ENCODE measurements at regions not wholly inside any gene's neighbourhood (a gene's known extent, or its start where the extent isn't known, plus 50 kb on each side); places are given as distances from the start of the nearest gene placed in this dataset.

- Mint-ChIP-seq H3K27ac (no peak overlapping the region), H3K9me3 (peaks cover 9% of the 10 kb centered on the region), H3K4me3 (no peak overlapping the region), H3K27me3 (ENCODE audit: insufficient read depth) (peaks cover 2% of the 10 kb centered on the region), H3K4me1 (peaks cover 8% of the 10 kb centered on the region), H3K36me3 (ENCODE audit: low read depth) (no peaks in the 10 kb centered on the region)
- H3K9me3 ChIP-seq (ENCODE audit: control insufficient read depth, low read length), result peaks cover 14% of the 10 kb centered on the region
- H3K27ac ChIP-seq (ENCODE audit: low read depth, low read length), result peak overlapping the region; percentile 25
- H3K9ac ChIP-seq (ENCODE audit: extremely low read depth, low read length, poor library complexity, severe bottlenecking), result no peak overlapping the region
- no peaks in the 10 kb centered on the region for H3K4me1 ChIP-seq (ENCODE audit: control insufficient read depth, insufficient read depth, low read length)
- 83 to 92% methylated on average over 5 to 12 of the region's 12 CpGs for WGBS, 2 experiments (ENCODE audit: insufficient coverage in 1 of 2, insufficient read length in 1 of 2)
- no peaks in the 10 kb centered on the region for H3K27me3 ChIP-seq (ENCODE audit: control insufficient read depth, insufficient read depth, low read length, poor library complexity, severe bottlenecking)
- DNase-seq, result no peak
- no peak for TF ChIP-seq CTCF (conservative IDR thresholded peaks at IDR 0.05)
- no peak overlapping the region for H3K4me3 ChIP-seq (ENCODE audit: low read length)
- no peaks in the 10 kb centered on the region for H3K36me3 ChIP-seq (ENCODE audit: control insufficient read depth, insufficient read depth, low read length)
Measured at GRCh38 chr1:29856340-29857114, 620.2 kb downstream of the PTPRU start.

GRCh38 chr1:29855561-29856160, 619.3 kb downstream of the PTPRU start:
- Mint-ChIP-seq H3K27ac (no peak overlapping the region), H3K9me3 (peaks cover under 1% of the 10 kb centered on the region), H3K27me3 (ENCODE audit: insufficient read depth) (peaks cover 3% of the 10 kb centered on the region), H3K4me1 (peaks cover 8% of the 10 kb centered on the region), H3K4me3 (no peak overlapping the region), H3K36me3 (ENCODE audit: low read depth) (no peaks in the 10 kb centered on the region)
- H3K9me3 ChIP-seq (ENCODE audit: control insufficient read depth, low read length), result peaks cover 6% of the 10 kb centered on the region
- no peak for DNase-seq
- H3K27ac ChIP-seq (ENCODE audit: low read depth, low read length), result peak overlapping the region; percentile 59
- H3K4me1 ChIP-seq (ENCODE audit: control insufficient read depth, insufficient read depth, low read length), result no peaks in the 10 kb centered on the region
- 93% methylated on average over 10 of the region's 10 CpGs for WGBS, 2 experiments (ENCODE audit: insufficient coverage in 1 of 2, insufficient read length in 1 of 2)
- no peaks in the 10 kb centered on the region for H3K27me3 ChIP-seq (ENCODE audit: control insufficient read depth, insufficient read depth, low read length, poor library complexity, severe bottlenecking)
- TF ChIP-seq CTCF (conservative IDR thresholded peaks at IDR 0.05), result no peak
- H3K36me3 ChIP-seq (ENCODE audit: control insufficient read depth, insufficient read depth, low read length), result no peaks in the 10 kb centered on the region
- H3K4me3 ChIP-seq (ENCODE audit: low read length), result no peak overlapping the region
- H3K9ac ChIP-seq (ENCODE audit: extremely low read depth, low read length, poor library complexity, severe bottlenecking), result no peak overlapping the region

GRCh38 chr1:29854700-29855276, 618.5 kb downstream of the PTPRU start:
- Mint-ChIP-seq H3K27ac (no peak overlapping the region), H3K36me3 (ENCODE audit: low read depth) (no peaks in the 10 kb centered on the region), H3K9me3 (no peaks in the 10 kb centered on the region), H3K4me1 (peaks cover 8% of the 10 kb centered on the region), H3K4me3 (no peak overlapping the region), H3K27me3 (ENCODE audit: insufficient read depth) (peaks cover 1% of the 10 kb centered on the region)
- H3K27ac ChIP-seq (ENCODE audit: low read depth, low read length), result peak overlapping the region; percentile 59
- no peaks in the 10 kb centered on the region for H3K36me3 ChIP-seq (ENCODE audit: control insufficient read depth, insufficient read depth, low read length)
- TF ChIP-seq CTCF (conservative IDR thresholded peaks at IDR 0.05), result no peak
- H3K9me3 ChIP-seq (ENCODE audit: control insufficient read depth, low read length), result no peaks in the 10 kb centered on the region
- 72 to 83% methylated on average over 5 to 9 of the region's 9 CpGs for WGBS, 2 experiments (ENCODE audit: insufficient coverage in 1 of 2, insufficient read length in 1 of 2)
- no peak overlapping the region for H3K9ac ChIP-seq (ENCODE audit: extremely low read depth, low read length, poor library complexity, severe bottlenecking)
- no peak overlapping the region for H3K4me3 ChIP-seq (ENCODE audit: low read length)
- no peaks in the 10 kb centered on the region for H3K4me1 ChIP-seq (ENCODE audit: control insufficient read depth, insufficient read depth, low read length)
- H3K27me3 ChIP-seq (ENCODE audit: control insufficient read depth, insufficient read depth, low read length, poor library complexity, severe bottlenecking), result no peaks in the 10 kb centered on the region
- no peak for DNase-seq

Measured in endodermal cell (in vitro differentiated cells).